ENCODE measurements at regions not wholly inside any gene's neighbourhood (a gene's known extent, or its start where the extent isn't known, plus 50 kb on each side); places are given as distances from the start of the nearest gene placed in this dataset.

- peak overlapping the region; percentile 55 for H2AFZ ChIP-seq
- H3K4me3 ChIP-seq: no peak overlapping the region
- peak overlapping the region; percentile 5 for H3K4me2 ChIP-seq (ENCODE audit: unreplicated experiment)
- no peak overlapping the region for H3K9ac ChIP-seq
- WGBS, 2 experiments (ENCODE audit: low coverage in 1 of 2, low lambda C conversion rate in 2 of 2, missing lambda C conversion rate in 2 of 2): 59% methylated on average over 4 of the region's 4 CpGs
- peaks cover 8% of the 10 kb centered on the region; the same call in 1 of the 2 replicates for H3F3A ChIP-seq (ENCODE audit: insufficient read depth)
- no peak overlapping the region for H3K27ac ChIP-seq
- H3K27me3 ChIP-seq (replicated peaks; ENCODE audit: insufficient read depth): no peaks in the 10 kb centered on the region
- peak; percentile 13 for DNase-seq
- H3K4me1 ChIP-seq (ENCODE audit: insufficient read depth): peaks cover 31% of the 10 kb centered on the region
- TF ChIP-seq EZH2phosphoT487 (IDR thresholded peaks at IDR 0.05; ENCODE audit: insufficient read depth, low read depth) (no peak), EZH2 (IDR thresholded peaks at IDR 0.05; ENCODE audit: insufficient read depth, poor library complexity, severe bottlenecking) (no peak)
- in situ Hi-C loops (cut with MboI): no loop called here
- H3K79me2 ChIP-seq (ENCODE audit: insufficient read depth): no peaks in the 10 kb centered on the region
- no peaks in the 10 kb centered on the region for H3K36me3 ChIP-seq (ENCODE audit: low read depth)
- H3K9me2 ChIP-seq (ENCODE audit: insufficient read depth): no peaks in the 10 kb centered on the region
- H3K9me3 ChIP-seq (ENCODE audit: low read depth): no peaks in the 10 kb centered on the region
- H4K20me1 ChIP-seq (ENCODE audit: insufficient read depth): no peaks in the 10 kb centered on the region
Observed at GRCh38 chr7:81327468-81328266, 408.8 kb upstream of the SEMA3C start.

- Histone ChIP-seq H3K27ac (no peak overlapping the region), H3K4me3 (no peak overlapping the region), H3K36me3 (ENCODE audit: low read depth) (no peaks in the 10 kb centered on the region), H4K20me1 (ENCODE audit: insufficient read depth) (no peaks in the 10 kb centered on the region), H3K9me2 (ENCODE audit: insufficient read depth) (no peaks in the 10 kb centered on the region), H3K27me3 (replicated peaks; ENCODE audit: insufficient read depth) (no peaks in the 10 kb centered on the region), H3K79me2 (ENCODE audit: insufficient read depth) (no peaks in the 10 kb centered on the region), H3K4me2 (ENCODE audit: unreplicated experiment) (no peak overlapping the region), H3K9ac (no peak overlapping the region), H3K9me3 (ENCODE audit: low read depth) (no peaks in the 10 kb centered on the region), H2AFZ (no peak overlapping the region), H3F3A (ENCODE audit: insufficient read depth) (no peaks in the 10 kb centered on the region), H3K4me1 (ENCODE audit: insufficient read depth) (no peaks in the 10 kb centered on the region)
- TF ChIP-seq EZH2 (IDR thresholded peaks at IDR 0.05; ENCODE audit: insufficient read depth, poor library complexity, severe bottlenecking) (no peak), EZH2phosphoT487 (IDR thresholded peaks at IDR 0.05; ENCODE audit: insufficient read depth, low read depth) (no peak)
- in situ Hi-C loops (cut with MboI): no loop called here
- no peak for DNase-seq
- WGBS, 2 experiments (ENCODE audit: low coverage in 1 of 2, low lambda C conversion rate in 2 of 2, missing lambda C conversion rate in 2 of 2): 91 to 96% methylated on average over 1 of the region's 1 CpG
Observed at GRCh38 chr7:81321949-81322348, 403.1 kb upstream of the SEMA3C start.

GRCh38 chr7:81317741-81318140, 398.9 kb upstream of the SEMA3C start:
- no peak for TF ChIP-seq EZH2 (IDR thresholded peaks at IDR 0.05; ENCODE audit: insufficient read depth, poor library complexity, severe bottlenecking)
- TF ChIP-seq EZH2phosphoT487 (IDR thresholded peaks at IDR 0.05; ENCODE audit: insufficient read depth, low read depth): no peak
- in situ Hi-C loops (cut with MboI): no loop called here
- Histone ChIP-seq H3K9ac (no peak overlapping the region), H3K79me2 (ENCODE audit: insufficient read depth) (no peaks in the 10 kb centered on the region), H3K27ac (no peak overlapping the region), H4K20me1 (ENCODE audit: insufficient read depth) (no peaks in the 10 kb centered on the region), H3K4me2 (ENCODE audit: unreplicated experiment) (no peak overlapping the region), H2AFZ (no peak overlapping the region), H3K4me1 (ENCODE audit: insufficient read depth) (no peaks in the 10 kb centered on the region), H3F3A (ENCODE audit: insufficient read depth) (no peaks in the 10 kb centered on the region), H3K27me3 (replicated peaks; ENCODE audit: insufficient read depth) (no peaks in the 10 kb centered on the region), H3K36me3 (ENCODE audit: low read depth) (no peaks in the 10 kb centered on the region), H3K9me2 (ENCODE audit: insufficient read depth) (no peaks in the 10 kb centered on the region; the same call in 1 of the 2 replicates), H3K9me3 (ENCODE audit: low read depth) (no peaks in the 10 kb centered on the region), H3K4me3 (no peak overlapping the region)
- no peak for DNase-seq
- WGBS, 2 experiments (ENCODE audit: low coverage in 1 of 2, low lambda C conversion rate in 2 of 2, missing lambda C conversion rate in 2 of 2): 89 to 91% methylated on average over 3 of the region's 3 CpGs

- no peak for TF ChIP-seq EZH2 (IDR thresholded peaks at IDR 0.05; ENCODE audit: insufficient read depth, poor library complexity, severe bottlenecking)
- TF ChIP-seq EZH2phosphoT487 (IDR thresholded peaks at IDR 0.05; ENCODE audit: insufficient read depth, low read depth): no peak
- Histone ChIP-seq H3K27ac (no peak overlapping the region), H4K20me1 (ENCODE audit: insufficient read depth) (no peaks in the 10 kb centered on the region), H3F3A (ENCODE audit: insufficient read depth) (peaks cover 13% of the 10 kb centered on the region), H2AFZ (peak overlapping the region; percentile 57), H3K4me1 (ENCODE audit: insufficient read depth) (peaks cover 11% of the 10 kb centered on the region), H3K9ac (peak overlapping the region; percentile 15; the same call in 1 of the 2 replicates), H3K4me2 (ENCODE audit: unreplicated experiment) (peak overlapping the region; percentile 1), H3K9me3 (ENCODE audit: low read depth) (no peaks in the 10 kb centered on the region), H3K4me3 (no peak overlapping the region), H3K36me3 (ENCODE audit: low read depth) (no peaks in the 10 kb centered on the region), H3K9me2 (ENCODE audit: insufficient read depth) (no peaks in the 10 kb centered on the region), H3K27me3 (replicated peaks; ENCODE audit: insufficient read depth) (0 out of 2 replicates have a peak, but pooled peaks cover 5% of the 10 kb centered on the region), H3K79me2 (ENCODE audit: insufficient read depth) (no peaks in the 10 kb centered on the region)
- in situ Hi-C loops (cut with MboI): no loop called here
- peak; percentile 56 for DNase-seq
- 5 to 15% methylated on average over 2 of the region's 2 CpGs for WGBS, 2 experiments (ENCODE audit: low coverage in 1 of 2, low lambda C conversion rate in 2 of 2, missing lambda C conversion rate in 2 of 2)
Observed at GRCh38 chr7:81308643-81309322, 389.9 kb upstream of the SEMA3C start.
